ENCODE measurements at regions not wholly inside any gene's neighbourhood (a gene's known extent, or its start where the extent isn't known, plus 50 kb on each side); places are given as distances from the start of the nearest gene placed in this dataset.

- POLR2A ChIA-PET, result no interaction called here
- intact Hi-C loops (cut with micrococcal nuclease), result loop anchor here (10.0 kb wide), 1 partner anchor 331 kb away; the partner anchor contains the start of gene PHLDA1
Measured at GRCh38 chr12:75704208-75704607, 192.8 kb upstream of the KRR1 start.

GRCh38 chr12:75703131-75703530 lies 191.7 kb upstream of the KRR1 start:
- ChIA-PET POLR2A (no interaction called here), CTCF (no interaction called here)
- ATAC-seq (ENCODE audit: low read depth) (no peak), DNase-seq (no peak)
- TF ChIP-seq, protein P1, sequence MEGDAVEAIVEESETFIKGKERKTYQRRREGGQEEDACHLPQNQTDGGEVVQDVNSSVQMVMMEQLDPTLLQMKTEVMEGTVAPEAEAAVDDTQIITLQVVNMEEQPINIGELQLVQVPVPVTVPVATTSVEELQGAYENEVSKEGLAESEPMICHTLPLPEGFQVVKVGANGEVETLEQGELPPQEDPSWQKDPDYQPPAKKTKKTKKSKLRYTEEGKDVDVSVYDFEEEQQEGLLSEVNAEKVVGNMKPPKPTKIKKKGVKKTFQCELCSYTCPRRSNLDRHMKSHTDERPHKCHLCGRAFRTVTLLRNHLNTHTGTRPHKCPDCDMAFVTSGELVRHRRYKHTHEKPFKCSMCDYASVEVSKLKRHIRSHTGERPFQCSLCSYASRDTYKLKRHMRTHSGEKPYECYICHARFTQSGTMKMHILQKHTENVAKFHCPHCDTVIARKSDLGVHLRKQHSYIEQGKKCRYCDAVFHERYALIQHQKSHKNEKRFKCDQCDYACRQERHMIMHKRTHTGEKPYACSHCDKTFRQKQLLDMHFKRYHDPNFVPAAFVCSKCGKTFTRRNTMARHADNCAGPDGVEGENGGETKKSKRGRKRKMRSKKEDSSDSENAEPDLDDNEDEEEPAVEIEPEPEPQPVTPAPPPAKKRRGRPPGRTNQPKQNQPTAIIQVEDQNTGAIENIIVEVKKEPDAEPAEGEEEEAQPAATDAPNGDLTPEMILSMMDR (IDR thresholded peaks at IDR 0.05), result no peak
- Mint-ChIP-seq H3K4me3 (no peak overlapping the region), H3K4me1 (peaks cover 5% of the 10 kb centered on the region), H3K36me3 (ENCODE audit: low read depth) (no peaks in the 10 kb centered on the region), H3K27me3 (no peaks in the 10 kb centered on the region), H3K27ac (no peak overlapping the region), H3K9me3 (no peaks in the 10 kb centered on the region)
- intact Hi-C loops (cut with micrococcal nuclease), result loop anchor here (10.0 kb wide), 1 partner anchor 332 kb away; the partner anchor contains the start of gene PHLDA1

More at GRCh38 chr12:75704208-75704607, 192.8 kb upstream of the KRR1 start:
- Mint-ChIP-seq H3K4me1 (peaks cover 5% of the 10 kb centered on the region), H3K27ac (no peak overlapping the region), H3K9me3 (no peaks in the 10 kb centered on the region), H3K36me3 (ENCODE audit: low read depth) (no peaks in the 10 kb centered on the region), H3K27me3 (no peaks in the 10 kb centered on the region), H3K4me3 (no peak overlapping the region)
- TF ChIP-seq, protein P1 (IDR thresholded peaks at IDR 0.05), result no peak
- DNase-seq (no peak), ATAC-seq (ENCODE audit: low read depth) (no peak)
- CTCF ChIA-PET, result no interaction called here

DNA sequence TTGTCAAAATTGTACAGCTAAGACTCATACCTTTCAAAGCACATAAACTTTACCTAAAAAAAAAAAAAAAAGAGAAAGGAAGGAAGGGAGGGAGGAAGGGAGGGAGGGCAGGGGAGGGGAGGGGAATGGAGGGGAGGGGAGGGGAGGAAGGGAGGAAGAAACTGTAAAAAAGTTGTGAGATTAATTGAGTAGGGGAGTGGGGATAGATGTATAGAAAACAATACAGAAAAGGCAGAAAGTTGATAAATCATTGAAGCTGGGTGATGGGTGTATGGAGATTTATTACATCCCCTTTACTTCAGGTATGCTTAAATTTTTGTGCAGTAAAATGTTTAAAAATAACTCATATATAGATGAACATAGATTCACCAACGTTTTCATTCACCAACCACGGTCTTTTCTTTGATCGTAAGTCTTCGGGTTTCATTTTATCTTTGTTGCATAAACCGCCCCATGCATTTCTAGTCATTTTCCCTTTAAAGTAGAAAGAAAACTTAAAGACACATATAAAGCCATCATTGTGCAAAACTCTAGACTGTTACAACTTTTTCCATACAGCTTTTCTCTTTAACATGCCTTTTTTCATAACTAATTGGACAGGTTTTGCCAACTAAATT lies 191.2 kb upstream of the KRR1 start:
- no peaks in the 10 kb centered on the region for H3K36me3 Mint-ChIP-seq (ENCODE audit: low read depth)
- no peak overlapping the region for H3K4me3 Mint-ChIP-seq
- intact Hi-C loops (cut with micrococcal nuclease), result loop anchor here (10.0 kb wide), 1 partner anchor 332 kb away; the partner anchor contains the start of gene PHLDA1

DNA sequence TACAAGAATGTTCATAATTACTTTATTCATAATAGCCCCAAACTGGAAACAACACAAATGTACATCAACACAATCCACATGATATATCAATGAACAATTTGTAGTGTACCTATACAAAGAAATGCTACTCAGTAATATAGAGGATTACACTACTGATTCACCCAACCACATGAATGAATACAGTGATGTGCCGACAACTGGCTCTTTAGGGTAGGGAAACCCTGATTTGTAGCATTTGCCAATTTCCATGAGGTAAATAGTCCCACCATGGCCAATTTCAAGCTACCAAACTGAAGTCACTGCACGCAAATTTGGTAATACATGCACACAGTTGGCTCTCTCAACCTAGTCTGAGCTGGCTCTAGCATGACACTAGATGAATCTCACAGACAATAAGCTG lies 190.4 kb upstream of the KRR1 start:
- CTCF ChIA-PET, result no interaction called here
- no peak for DNase-seq
- H3K9me3 Mint-ChIP-seq, result no peaks in the 10 kb centered on the region

More for the DNA sequence above, 191.2 kb upstream of the KRR1 start:
- POLR2A ChIA-PET, result interaction anchor here (0.5 kb wide), 1 partner anchor 15 kb away, joined by 4 read pairs; no protein-coding TSS in a partner anchor
- TF ChIP-seq, protein P1 (IDR thresholded peaks at IDR 0.05), result no peak
- DNase-seq (no peak), ATAC-seq (ENCODE audit: low read depth) (no peak)
- no peaks in the 10 kb centered on the region for H3K9me3 Mint-ChIP-seq
- H3K27me3 Mint-ChIP-seq, result no peaks in the 10 kb centered on the region
- CTCF ChIA-PET, result no interaction called here
- H3K27ac Mint-ChIP-seq, result no peak overlapping the region
- peaks cover 5% of the 10 kb centered on the region for H3K4me1 Mint-ChIP-seq

More for the DNA sequence above, 190.4 kb upstream of the KRR1 start:
- intact Hi-C loops (cut with micrococcal nuclease), result loop anchor here (10.0 kb wide), 1 partner anchor 333 kb away; the partner anchor contains the start of gene PHLDA1
- H3K4me1 Mint-ChIP-seq, result peaks cover 3% of the 10 kb centered on the region
- no peak overlapping the region for H3K4me3 Mint-ChIP-seq
- TF ChIP-seq, protein P1 (IDR thresholded peaks at IDR 0.05), result no peak
- no peak overlapping the region for H3K27ac Mint-ChIP-seq
- H3K36me3 Mint-ChIP-seq (ENCODE audit: low read depth), result no peaks in the 10 kb centered on the region
- POLR2A ChIA-PET, result interaction anchor here (0.5 kb wide), 1 partner anchor 16 kb away, joined by 4 read pairs; no protein-coding TSS in a partner anchor
- H3K27me3 Mint-ChIP-seq, result no peaks in the 10 kb centered on the region
- ATAC-seq (ENCODE audit: low read depth), result no peak
